Neural crest cell (in vitro differentiated cells): ENCODE measurements at regions not wholly inside any gene's neighbourhood (a gene's known extent, or its start where the extent isn't known, plus 50 kb on each side); places are given as distances from the start of the nearest gene placed in this dataset.

ENCODE experiments used
- DNase-seq: peaks from one replicate; pipeline ENCODE4 v3.0.0; 2021; ENCODE audit warnings: low read depth, mixed read lengths, low spot score
- H3K27ac Mint-ChIP-seq: one replicate; pipeline ENCODE4 v1.8.0; 2021; ENCODE audit warnings: mild to moderate bottlenecking, mixed read lengths; ENCODE audit not compliant: unreplicated experiment
- H3K27me3 Mint-ChIP-seq: 2 replicates; pipeline ENCODE4 v1.8.0; 2021; ENCODE audit warnings: low read depth, mild to moderate bottlenecking, mixed read lengths
- H3K36me3 Mint-ChIP-seq: 2 replicates; pipeline ENCODE4 v1.8.0; 2021; ENCODE audit warnings: low read depth, mild to moderate bottlenecking, mixed read lengths
- H3K4me1 Mint-ChIP-seq: 2 replicates; pipeline ENCODE4 v1.8.0; 2021; ENCODE audit warnings: mixed read lengths
- H3K4me3 Mint-ChIP-seq: one replicate; pipeline ENCODE4 v1.8.0; 2021; ENCODE audit warnings: mild to moderate bottlenecking, mixed read lengths
- H3K9me3 Mint-ChIP-seq: 2 replicates; pipeline ENCODE4 v1.8.0; 2021; ENCODE audit warnings: mixed read lengths
- TF ChIP-seq, protein P1 (sequence below): fragments of 200-600 bp; sonication (generic); conservative IDR thresholded peaks from 2 replicates; pipeline ENCODE4 v1.5.0; 2021; ENCODE audit warnings: antibody characterized with exemption, mild to moderate bottlenecking

DNA sequence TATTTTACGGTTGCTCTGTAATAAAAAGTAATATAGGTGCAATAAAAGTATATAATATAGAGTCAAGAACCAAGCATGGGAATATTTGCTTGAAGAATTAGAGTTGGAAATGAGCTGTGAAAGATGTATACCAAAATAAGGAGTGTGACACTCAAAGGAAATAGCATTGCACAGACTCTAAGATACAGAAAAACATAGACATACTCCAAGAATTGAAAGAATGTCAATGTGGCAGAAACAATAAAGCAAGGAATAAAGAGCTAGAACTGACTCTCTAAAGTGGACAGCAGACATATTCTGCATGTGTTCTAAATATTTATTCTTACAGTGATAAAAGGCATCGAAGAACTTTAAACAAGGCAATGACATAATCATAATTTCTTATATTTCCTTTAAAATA, 561.1 kb upstream of the SETBP1 start:
- Mint-ChIP-seq H3K36me3 (no peaks in the 10 kb centered on the region), H3K27ac (no peak overlapping the region), H3K27me3 (no peaks in the 10 kb centered on the region), H3K4me3 (no peak overlapping the region), H3K4me1 (no peaks in the 10 kb centered on the region), H3K9me3 (no peaks in the 10 kb centered on the region)
- TF ChIP-seq, protein P1, sequence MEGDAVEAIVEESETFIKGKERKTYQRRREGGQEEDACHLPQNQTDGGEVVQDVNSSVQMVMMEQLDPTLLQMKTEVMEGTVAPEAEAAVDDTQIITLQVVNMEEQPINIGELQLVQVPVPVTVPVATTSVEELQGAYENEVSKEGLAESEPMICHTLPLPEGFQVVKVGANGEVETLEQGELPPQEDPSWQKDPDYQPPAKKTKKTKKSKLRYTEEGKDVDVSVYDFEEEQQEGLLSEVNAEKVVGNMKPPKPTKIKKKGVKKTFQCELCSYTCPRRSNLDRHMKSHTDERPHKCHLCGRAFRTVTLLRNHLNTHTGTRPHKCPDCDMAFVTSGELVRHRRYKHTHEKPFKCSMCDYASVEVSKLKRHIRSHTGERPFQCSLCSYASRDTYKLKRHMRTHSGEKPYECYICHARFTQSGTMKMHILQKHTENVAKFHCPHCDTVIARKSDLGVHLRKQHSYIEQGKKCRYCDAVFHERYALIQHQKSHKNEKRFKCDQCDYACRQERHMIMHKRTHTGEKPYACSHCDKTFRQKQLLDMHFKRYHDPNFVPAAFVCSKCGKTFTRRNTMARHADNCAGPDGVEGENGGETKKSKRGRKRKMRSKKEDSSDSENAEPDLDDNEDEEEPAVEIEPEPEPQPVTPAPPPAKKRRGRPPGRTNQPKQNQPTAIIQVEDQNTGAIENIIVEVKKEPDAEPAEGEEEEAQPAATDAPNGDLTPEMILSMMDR: no peak
- no peak for DNase-seq

DNA sequence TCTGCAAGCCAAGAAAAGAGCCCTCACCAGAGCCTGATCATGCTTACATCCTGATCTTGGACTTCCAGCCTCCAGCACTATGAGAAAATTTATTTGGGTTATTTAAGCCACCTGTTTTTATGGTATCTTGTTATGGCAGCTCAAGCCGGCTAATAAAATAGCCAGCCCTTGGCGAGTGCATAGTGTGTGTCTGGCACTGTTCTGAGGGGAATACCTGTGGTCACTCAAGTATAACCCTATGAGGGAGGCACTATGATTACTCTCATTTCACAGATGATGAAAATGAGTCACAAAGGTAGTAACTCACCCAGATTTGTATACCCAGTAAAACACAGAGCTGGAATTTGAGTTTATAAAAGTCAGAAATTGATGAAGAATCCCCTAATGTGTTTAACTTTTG, 556.9 kb upstream of the SETBP1 start:
- TF ChIP-seq, protein P1: no peak
- DNase-seq: no peak
- Mint-ChIP-seq H3K4me1 (no peaks in the 10 kb centered on the region), H3K27ac (no peak overlapping the region), H3K27me3 (no peaks in the 10 kb centered on the region), H3K9me3 (no peaks in the 10 kb centered on the region), H3K4me3 (no peak overlapping the region), H3K36me3 (no peaks in the 10 kb centered on the region)

DNA sequence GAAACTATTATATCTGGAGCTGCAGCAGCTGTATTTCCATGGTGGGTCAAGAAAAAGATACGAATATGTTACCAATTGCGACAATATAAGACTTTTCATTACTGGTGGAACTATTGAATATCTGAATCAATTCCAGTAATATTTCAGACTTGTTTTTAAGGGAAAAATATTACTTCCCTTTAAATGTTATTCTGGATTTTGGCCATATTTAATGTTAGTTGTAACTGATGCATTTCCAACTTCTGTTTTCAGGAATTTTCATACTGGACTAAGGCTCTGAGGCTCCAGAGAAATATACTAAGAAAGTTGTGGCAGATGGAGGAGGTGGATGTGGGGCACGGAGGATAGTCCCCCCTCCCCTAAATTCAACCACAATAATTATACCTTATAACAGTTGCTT, 555.2 kb upstream of the SETBP1 start:
- H3K9me3 Mint-ChIP-seq: no peaks in the 10 kb centered on the region
- peaks cover 2% of the 10 kb centered on the region for H3K4me1 Mint-ChIP-seq
- no peaks in the 10 kb centered on the region for H3K36me3 Mint-ChIP-seq
- TF ChIP-seq, protein P1: no peak
- no peak for DNase-seq
- no peak overlapping the region for H3K27ac Mint-ChIP-seq
- no peak overlapping the region for H3K4me3 Mint-ChIP-seq
- no peaks in the 10 kb centered on the region for H3K27me3 Mint-ChIP-seq

DNA sequence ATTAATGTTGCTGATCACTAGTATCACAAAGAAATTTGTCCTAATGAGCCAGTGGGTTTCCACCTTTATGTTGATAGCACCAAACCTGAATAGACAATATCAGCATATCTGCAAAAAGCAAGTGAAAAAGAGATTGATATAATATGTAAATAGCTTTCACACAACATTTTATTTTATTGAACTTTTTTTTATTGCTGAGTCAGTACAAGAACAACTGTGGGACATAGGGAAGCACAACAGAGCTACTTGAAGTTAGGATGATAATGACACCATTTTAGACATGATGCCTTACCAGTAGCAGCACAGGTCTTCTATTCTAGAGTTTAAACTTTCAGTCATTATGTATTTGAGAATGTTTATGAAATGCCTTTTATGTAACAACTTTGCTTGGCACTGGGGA, 554.1 kb upstream of the SETBP1 start:
- TF ChIP-seq, protein P1: no peak
- no peak overlapping the region for H3K4me3 Mint-ChIP-seq
- no peak for DNase-seq
- H3K27ac Mint-ChIP-seq: no peak overlapping the region
- no peaks in the 10 kb centered on the region for H3K36me3 Mint-ChIP-seq
- no peaks in the 10 kb centered on the region for H3K9me3 Mint-ChIP-seq
- H3K27me3 Mint-ChIP-seq: no peaks in the 10 kb centered on the region
- peaks cover 3% of the 10 kb centered on the region for H3K4me1 Mint-ChIP-seq

DNA sequence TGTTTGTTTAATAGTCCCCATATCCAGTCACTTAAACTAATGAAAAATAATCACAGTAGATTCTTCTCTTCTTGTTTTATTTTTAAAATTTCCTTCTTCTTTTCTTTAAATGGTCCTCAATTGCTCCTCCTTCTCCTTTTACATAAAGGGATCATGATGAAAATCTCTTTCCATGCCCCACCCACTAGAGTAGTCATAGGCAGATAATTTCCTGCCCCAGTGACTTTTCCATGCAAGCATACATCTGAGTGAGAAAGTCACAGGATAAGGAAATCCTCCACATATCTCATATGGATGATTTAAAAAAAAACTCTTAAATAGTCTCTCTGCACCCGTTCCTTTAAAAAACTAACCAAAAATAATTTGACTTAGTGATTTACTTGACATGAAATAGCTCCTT, 552.3 kb upstream of the SETBP1 start:
- TF ChIP-seq, protein P1: no peak
- DNase-seq: no peak
- H3K36me3 Mint-ChIP-seq: no peaks in the 10 kb centered on the region
- no peaks in the 10 kb centered on the region for H3K9me3 Mint-ChIP-seq
- H3K27ac Mint-ChIP-seq: no peak overlapping the region
- no peak overlapping the region for H3K4me3 Mint-ChIP-seq
- peaks cover 3% of the 10 kb centered on the region for H3K4me1 Mint-ChIP-seq
- H3K27me3 Mint-ChIP-seq: no peaks in the 10 kb centered on the region
